D721Med (cell line): ENCODE measurements at regions not wholly inside any gene's neighbourhood (a gene's known extent, or its start where the extent isn't known, plus 50 kb on each side); places are given as distances from the start of the nearest gene placed in this dataset.

ENCODE experiments used
- DNase-seq: peaks from one replicate; pipeline ENCODE4 v3.0.0; 2011; ENCODE audit warnings: low spot score; ENCODE audit not compliant: insufficient read length
- FAIRE-seq: peaks from 2 replicates; lab custom pipeline; 2011; peaks lifted over from hg19 to GRCh38; lab: Jason Lieb, UNC
- TF ChIP-seq, protein P1 (sequence below): IDR thresholded peaks from 2 replicates; pipeline ENCODE4 v1.5.1; 2012; ENCODE audit warnings: mild to moderate bottlenecking, control low read depth; ENCODE audit not compliant: insufficient read depth; ENCODE audit errors: missing control alignments

GRCh38 chr10:36141856-36142560, 499.9 kb upstream of the FZD8 start:
- TF ChIP-seq, protein P1, sequence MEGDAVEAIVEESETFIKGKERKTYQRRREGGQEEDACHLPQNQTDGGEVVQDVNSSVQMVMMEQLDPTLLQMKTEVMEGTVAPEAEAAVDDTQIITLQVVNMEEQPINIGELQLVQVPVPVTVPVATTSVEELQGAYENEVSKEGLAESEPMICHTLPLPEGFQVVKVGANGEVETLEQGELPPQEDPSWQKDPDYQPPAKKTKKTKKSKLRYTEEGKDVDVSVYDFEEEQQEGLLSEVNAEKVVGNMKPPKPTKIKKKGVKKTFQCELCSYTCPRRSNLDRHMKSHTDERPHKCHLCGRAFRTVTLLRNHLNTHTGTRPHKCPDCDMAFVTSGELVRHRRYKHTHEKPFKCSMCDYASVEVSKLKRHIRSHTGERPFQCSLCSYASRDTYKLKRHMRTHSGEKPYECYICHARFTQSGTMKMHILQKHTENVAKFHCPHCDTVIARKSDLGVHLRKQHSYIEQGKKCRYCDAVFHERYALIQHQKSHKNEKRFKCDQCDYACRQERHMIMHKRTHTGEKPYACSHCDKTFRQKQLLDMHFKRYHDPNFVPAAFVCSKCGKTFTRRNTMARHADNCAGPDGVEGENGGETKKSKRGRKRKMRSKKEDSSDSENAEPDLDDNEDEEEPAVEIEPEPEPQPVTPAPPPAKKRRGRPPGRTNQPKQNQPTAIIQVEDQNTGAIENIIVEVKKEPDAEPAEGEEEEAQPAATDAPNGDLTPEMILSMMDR, result no peak
- no peak for DNase-seq
- FAIRE-seq, result no peak

DNA sequence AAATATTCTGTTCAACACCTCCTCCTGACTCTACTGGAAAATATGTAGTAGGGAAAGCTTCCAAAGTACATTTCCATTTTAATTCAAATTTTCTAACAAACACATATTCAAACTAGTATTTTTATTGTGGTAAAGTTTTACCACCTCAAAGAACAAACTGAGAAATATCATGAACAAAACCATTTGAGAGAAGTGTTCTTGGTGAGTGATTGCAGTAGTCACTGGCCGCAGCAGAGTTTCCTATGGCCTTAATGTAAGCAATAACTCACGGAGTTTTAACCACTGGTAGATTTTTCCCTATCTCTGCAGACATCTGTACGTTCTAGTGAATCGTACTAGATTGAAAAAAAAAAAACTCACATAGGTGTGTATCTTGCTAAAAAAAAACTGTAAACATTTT, 487.0 kb upstream of the FZD8 start:
- FAIRE-seq (no peak), DNase-seq (no peak)
- TF ChIP-seq, protein P1, result no peak

DNA sequence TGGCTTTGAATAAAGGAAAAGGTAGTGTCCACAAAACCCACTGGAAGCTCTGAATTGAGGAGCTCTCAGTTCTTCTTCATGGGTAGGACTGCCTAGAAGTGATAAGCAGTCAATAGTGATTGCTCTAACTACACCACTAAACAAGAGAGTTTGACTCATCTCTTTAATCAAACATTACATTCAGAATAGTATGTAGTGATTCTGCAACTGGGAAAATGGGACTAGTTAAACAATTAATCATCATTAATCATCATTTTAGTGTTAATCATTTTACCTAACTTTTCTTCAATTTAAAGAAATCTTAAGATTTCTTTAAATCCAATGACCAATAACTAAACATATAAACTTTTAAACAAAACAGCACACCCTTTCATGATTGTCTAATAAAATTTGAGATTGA, 484.0 kb upstream of the FZD8 start:
- TF ChIP-seq, protein P1, result no peak
- FAIRE-seq, result no peak

DNA sequence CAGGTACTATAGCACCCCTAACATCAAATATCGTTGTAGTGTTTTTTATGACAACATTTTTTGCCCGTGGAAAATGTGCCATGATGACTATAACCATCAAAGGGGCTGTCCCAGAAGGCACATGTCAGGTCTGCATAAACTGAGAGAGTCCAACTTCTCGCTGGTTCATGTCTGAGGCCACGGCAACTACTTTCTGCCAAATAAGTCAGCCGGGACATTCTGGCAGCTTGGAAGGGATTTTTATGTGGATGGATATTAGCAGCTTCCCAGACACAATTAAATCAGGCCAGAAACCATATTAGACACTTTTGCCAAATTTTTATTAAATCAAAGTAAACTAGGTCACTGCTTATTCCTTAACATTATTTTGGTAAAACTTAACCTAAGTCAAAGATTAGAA, 477.4 kb upstream of the FZD8 start:
- TF ChIP-seq, protein P1, result no peak
- DNase-seq, result no peak
- no peak for FAIRE-seq

More for the DNA sequence above, 484.0 kb upstream of the FZD8 start:
- no peak for DNase-seq

DNA sequence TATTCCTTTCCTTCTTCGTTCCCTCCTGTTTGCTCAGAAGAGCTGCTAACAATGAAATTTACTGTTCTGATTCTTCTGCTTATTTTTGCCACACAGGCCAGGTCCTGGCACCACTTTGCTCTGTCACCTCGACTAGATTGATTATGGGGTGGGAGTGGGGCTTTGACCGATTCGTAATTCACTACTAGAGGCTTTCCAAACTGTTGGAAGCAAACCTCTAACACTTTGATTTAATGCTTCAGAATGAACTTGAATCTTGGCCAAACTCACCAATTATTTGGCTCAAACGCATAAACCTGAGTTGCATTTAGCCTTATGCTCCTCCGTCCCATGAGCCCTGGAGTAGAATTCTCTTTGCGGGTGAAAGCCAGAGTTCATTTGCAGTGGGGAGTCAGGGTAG, 476.2 kb upstream of the FZD8 start:
- TF ChIP-seq, protein P1, result no peak
- no peak for FAIRE-seq
- no peak for DNase-seq

- DNase-seq, result no peak
- no peak for FAIRE-seq
- TF ChIP-seq, protein P1, result no peak
These were observed 475.8 kb upstream of the FZD8 start for GRCh38 chr10:36117890-36118289.

- TF ChIP-seq, protein P1, result no peak
- FAIRE-seq (no peak), DNase-seq (no peak)
These were observed 475.1 kb upstream of the FZD8 start for GRCh38 chr10:36117231-36117630.
